GM21737 (cell line): ENCODE measurements at regions not wholly inside any gene's neighbourhood (a gene's known extent, or its start where the extent isn't known, plus 50 kb on each side); places are given as distances from the start of the nearest gene placed in this dataset.

Experiments used
- ATAC-seq: cut with Tn5 transposase; IDR thresholded peaks from one replicate; pipeline ENCODE4 v1.9.1; 2021; ENCODE audit warnings: mild to moderate bottlenecking, moderate library complexity; ENCODE audit not compliant: unreplicated experiment

DNA sequence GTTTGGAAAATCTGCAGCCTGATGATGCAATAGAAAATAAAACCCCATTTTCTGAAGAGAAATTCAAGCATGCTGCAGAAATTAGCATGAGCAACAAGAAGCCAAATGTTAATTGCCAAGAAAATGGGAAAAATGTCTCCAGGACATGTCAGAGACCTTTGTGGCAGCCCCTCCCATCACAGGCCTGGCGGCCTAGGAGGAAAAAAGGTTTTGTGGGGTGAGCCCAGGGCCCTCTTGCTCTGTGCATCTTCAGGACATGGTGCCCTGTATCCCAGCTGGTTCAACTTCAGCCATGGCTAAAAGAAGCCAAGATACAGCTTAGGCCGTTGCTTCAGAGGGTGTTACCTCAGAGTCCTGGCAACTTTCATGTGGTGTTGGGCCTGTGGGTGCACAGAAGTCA is 775.5 kb upstream of the SEL1L start:
- no peak for ATAC-seq

GRCh38 chr14:82313889-82314288 is 780.2 kb upstream of the SEL1L start:
- no peak for ATAC-seq

DNA sequence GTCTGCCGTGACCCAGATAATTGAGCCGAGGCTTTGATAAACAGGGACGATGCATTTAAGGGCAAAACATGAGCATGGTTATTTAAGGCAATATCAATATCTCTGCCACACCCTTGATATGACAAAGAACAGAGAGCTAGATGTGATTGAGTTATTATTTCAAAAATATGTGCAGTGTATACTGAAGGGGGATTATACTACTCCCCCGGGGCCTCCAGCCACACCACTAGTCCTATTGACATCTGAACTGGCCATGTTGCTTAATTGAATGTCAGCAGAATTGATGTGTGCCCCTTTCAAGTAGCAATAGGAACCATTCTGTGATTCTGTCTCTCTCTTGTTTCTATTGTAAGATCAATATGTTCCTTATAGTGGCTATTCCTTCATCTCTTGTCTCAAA is 794.8 kb upstream of the SEL1L start:
- ATAC-seq: no peak

DNA sequence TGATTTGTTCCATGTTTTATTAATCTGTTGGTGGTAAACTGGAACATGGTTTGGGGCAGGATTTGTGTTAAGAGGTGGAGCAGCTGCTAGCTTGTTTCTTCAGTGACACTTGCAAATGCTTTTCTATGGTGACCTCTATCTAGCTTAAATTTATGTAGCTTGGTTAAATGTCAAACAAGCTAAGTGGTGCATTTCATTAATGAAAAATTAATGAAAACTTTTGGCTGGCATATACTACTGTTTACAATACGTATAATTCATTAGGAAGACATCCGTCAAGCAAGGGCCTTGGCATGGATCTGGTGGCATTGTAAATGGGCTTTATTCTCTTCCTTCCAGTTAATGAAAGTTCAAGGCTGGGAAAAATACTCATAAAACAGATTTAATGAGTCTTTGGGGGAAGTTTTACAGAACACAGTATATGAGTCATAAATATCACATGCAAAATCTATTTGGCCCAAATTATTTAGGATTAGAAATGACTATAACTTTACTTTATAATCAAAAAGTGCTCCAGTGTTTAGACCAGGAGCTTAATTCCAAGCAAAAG is 807.7 kb upstream of the SEL1L start:
- ATAC-seq: no peak

GRCh38 chr14:82342596-82342995 is 808.9 kb upstream of the SEL1L start:
- no peak for ATAC-seq

GRCh38 chr14:82345184-82345583 is 811.5 kb upstream of the SEL1L start:
- no peak for ATAC-seq

DNA sequence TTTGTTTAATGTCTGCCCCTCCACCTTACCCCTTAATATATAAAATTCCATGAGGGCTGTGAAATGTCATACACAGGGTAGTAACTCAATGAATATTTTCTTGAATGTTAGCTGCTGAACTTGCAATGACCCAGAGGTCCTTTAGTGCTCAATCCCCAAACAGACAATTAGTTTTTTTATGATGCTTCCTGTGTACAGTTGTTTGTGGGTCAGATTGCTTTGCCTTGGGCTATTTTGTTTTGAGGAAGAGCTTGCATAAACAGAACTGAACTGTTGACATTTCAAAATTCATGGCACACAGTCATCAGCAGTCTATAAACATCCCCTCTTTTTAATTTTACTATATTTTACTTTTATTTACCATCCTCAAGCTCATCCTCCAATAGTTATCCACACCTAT is 820.5 kb upstream of the SEL1L start:
- ATAC-seq: no peak

GRCh38 chr14:82359201-82359600 is 825.5 kb upstream of the SEL1L start:
- no peak for ATAC-seq

DNA sequence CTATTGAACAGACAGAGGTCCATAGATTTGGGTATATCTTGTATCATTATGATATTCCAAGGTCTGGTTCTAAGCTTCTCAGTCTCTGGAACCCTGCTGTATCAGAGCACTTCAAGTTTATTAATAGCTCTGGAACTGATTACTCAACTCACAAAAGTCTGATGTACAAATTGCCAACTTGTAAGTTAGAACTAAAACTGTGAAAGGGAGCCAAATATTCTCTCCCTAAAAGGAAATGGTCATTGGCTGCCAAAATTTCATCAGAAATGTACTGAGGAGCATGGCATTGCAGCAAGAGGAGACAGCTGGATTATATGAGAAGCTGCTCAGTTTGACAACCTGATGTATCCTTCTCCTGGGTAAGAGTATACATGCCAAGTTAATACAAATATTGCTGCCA is 828.8 kb upstream of the SEL1L start:
- no peak for ATAC-seq

- ATAC-seq: no peak
These were observed 831.8 kb upstream of the SEL1L start for GRCh38 chr14:82365471-82365870.

DNA sequence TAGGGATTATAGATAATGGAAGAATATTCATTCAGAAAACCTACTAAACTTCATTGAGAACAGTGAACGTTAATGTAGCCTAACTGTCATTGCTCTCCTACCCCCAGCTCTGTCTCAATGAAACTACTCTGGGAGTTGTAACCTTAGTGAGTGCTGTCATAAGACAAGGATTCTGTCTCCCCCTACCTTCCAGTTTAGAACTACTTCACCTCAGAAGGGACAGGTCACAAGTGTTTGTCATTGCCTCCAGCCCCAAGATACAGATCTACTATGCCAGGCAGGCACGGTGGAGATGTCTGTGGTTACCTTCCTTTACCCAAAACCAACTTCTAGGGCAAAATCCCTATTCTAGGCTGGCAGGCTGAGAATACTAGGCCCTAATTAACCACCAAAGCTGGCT is 833.1 kb upstream of the SEL1L start:
- ATAC-seq: no peak

DNA sequence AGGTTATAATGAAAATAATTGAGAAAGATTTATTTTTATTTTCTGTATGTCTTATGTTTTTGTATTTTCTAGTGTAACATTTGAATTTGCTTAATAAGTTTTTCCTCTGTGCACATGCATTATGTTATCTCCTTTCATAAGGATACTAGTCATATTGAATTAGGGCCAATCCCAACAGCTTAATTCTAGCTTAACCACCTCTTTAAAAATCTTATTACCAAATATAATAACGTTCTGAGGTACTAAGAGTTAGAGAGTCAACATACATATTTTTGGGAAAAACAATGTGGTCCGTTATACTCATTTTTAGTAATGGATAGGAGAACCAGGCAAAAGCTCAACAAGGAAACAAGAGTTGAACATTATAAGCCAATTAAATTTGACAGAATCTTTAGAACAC is 845.6 kb upstream of the SEL1L start:
- no peak for ATAC-seq

GRCh38 chr14:82385048-82385447 is 851.4 kb upstream of the SEL1L start:
- no peak for ATAC-seq

- ATAC-seq: no peak
These were observed 854.0 kb upstream of the SEL1L start for GRCh38 chr14:82387699-82388098.

DNA sequence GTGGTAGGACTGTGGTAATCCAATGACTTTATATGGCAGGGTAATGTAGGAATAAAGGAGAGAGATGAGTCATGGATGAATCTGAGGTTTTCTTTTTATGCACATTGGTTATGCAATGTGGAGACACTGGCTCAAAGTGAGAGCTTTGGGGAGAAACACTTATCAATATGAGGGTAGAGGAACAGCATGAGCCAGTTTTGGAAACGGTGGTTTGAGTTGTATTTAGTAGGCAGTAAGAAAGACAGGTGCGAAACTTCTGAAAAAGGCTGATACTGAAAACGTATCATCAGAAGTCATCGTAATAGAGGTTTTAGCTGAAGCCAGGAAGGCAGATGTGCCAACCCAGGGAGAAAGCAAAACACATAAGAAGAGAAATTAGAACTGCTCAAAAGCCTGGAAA is 854.8 kb upstream of the SEL1L start:
- ATAC-seq: no peak

GRCh38 chr14:82390586-82390985 is 856.9 kb upstream of the SEL1L start:
- ATAC-seq: no peak

- no peak for ATAC-seq
These were observed 861.3 kb upstream of the SEL1L start for GRCh38 chr14:82394916-82395315.

DNA sequence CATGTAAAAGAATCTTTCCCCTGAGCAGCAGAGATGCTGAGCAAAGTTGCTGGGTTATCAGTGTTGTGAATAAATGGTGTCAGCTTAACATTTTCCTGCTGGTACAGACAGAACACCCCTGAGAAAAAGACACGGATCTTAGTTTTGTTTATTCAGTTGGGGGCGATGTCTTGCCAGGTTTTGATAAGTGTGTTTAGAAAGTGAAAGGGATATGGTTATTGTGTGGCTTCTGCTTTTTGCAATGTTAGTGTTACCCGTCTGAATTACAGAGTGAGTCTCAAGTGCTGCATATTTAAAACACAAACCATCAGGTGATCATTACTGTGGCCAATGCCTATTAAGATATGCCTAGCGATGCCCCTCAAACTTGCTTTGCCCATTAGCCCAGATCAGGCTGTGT is 864.6 kb upstream of the SEL1L start:
- no peak for ATAC-seq

DNA sequence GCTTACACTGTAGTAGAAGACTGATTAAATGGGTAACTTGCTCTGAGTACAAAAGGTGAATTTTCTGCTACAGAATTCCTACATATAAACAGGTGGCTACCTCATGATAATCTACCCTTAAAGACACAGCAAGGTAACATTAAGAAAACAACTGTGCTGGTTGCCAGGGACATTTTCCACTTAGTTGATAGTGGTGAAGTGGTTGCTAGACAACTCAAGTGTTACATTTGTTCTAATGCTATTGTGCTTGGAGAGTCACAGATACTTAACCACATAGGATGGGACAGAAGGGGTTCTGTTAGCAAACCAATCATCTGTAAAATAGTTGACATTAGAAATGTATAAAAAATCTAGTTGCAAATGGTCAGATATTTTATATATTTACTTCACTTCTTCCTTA is 870.3 kb upstream of the SEL1L start:
- no peak for ATAC-seq

- ATAC-seq: no peak
These were observed 876.4 kb upstream of the SEL1L start for GRCh38 chr14:82410064-82410463.

DNA sequence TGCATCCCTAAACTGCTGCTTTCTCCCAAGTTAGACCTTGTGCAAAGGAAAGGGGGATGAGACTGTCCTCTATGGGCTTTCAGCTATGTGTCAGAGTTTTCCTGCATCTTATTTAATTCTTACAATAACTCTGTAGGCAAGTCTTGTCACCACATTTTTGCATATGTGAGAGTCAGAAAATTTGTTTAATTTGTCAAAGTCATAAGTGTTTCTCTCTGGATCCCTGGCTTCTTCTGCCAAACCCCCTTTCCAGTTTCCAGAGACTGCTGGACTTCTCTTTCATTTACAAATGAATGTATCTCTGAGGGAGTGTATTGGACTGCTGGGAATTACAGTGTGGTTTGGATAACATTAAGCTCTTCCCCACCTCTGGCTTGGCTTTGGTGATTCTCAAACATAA is 877.6 kb upstream of the SEL1L start:
- no peak for ATAC-seq

DNA sequence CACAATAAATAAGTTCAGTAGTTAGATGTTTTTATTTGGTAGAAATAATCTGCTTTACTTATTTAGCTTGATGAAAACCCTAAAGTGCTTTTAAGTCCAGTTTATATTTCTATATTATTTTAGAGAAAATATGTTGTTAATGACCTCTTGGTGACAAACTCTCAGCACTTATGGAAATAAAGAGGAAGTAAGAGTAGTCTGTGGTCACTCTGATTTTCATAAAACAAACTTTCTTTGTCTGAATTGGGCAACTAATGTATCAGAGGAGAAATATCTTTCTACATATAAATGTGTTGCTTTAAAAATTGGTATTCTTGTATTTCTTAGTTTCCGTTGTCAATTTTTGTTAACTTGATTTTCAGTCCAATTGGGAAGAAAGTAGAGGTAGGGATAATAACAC is 878.9 kb upstream of the SEL1L start:
- no peak for ATAC-seq

DNA sequence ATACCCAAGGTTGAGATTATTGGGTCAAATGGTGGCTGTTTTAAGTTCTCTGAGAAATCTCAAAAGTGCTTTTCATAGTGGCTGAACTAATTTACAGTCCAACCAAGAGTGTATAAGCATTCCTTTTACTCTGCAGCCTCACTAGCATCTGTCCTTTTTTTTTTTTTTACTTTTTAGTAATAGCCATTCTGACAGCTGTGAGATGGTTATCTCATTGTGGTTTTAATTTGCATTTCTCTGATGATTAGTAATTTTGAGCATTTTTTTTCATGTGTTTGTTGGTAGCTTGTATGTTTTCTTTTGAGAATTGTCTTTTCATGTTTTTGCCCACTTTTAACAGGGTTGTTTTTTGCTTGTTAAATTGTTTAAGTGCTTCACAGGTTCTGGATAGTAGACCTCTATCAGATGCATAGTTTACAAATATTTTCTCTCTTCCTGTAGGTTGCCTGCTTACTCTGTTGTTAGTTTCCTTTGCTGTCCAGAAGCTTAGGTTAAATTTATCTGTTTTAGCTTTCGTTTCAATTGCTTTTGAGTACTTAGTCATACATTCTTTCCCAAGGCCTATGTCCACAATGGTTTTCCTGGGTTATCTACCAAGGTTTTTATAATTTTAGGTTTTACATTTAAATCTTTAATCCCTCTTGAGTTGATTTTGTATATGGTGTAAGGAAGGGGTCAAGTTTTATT is 881.3 kb upstream of the SEL1L start:
- no peak for ATAC-seq
